Left renal pelvis (tissue), 4 donors: ENCODE measurements at regions not wholly inside any gene's neighbourhood (a gene's known extent, or its start where the extent isn't known, plus 50 kb on each side); places are given as distances from the start of the nearest gene placed in this dataset.
"Not testable (repeated sequence)": the region's sequence is repeated elsewhere in the genome, so short reads cannot be mapped to it uniquely, and the experiment has no call there.

ENCODE experiments used
- DNase-seq, 4 donors: peaks; one replicate each; pipeline ENCODE4 v3.0.0-alpha.2; 2013; ENCODE audit warnings: low read depth in 4 of 4, low spot score in 3 of 4

DNA sequence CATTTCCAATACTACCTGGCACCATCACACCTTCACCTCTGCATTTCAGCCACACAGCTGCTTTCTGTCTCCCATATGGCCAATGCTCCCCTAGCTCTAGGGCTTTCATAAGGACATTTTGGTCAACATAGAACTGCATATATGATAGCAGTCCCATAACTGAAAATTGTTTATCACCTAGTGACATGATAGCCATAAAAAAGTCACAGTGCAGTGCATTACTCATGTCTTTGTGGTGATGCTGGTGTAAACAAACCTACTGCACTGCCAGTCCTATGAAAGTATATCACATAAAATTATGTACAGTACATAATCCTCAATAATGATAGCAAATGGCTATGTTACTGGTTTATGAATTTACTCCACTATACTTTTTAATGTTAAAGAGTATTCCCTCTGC is 221.0 kb downstream of the NAF1 start:
- no peak for DNase-seq

DNA sequence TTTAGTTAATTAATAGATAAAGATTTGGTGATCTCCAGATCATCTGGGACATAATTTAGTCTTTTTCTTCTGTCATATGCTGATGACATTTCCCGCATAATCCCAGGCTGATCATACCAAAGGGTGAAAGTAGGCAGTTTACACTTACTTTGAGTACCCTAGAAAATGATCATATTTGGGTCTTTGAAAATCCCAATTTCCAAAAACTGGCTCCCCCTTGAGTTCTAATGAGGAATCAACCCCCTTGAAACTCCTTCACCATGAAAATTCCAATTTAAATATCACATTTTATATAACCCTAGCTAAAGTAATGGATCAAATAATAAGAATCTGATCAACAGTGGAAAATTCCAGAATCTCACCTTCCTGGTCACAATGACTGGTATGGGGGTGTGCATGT is 223.4 kb downstream of the NAF1 start:
- DNase-seq: no peak

DNA sequence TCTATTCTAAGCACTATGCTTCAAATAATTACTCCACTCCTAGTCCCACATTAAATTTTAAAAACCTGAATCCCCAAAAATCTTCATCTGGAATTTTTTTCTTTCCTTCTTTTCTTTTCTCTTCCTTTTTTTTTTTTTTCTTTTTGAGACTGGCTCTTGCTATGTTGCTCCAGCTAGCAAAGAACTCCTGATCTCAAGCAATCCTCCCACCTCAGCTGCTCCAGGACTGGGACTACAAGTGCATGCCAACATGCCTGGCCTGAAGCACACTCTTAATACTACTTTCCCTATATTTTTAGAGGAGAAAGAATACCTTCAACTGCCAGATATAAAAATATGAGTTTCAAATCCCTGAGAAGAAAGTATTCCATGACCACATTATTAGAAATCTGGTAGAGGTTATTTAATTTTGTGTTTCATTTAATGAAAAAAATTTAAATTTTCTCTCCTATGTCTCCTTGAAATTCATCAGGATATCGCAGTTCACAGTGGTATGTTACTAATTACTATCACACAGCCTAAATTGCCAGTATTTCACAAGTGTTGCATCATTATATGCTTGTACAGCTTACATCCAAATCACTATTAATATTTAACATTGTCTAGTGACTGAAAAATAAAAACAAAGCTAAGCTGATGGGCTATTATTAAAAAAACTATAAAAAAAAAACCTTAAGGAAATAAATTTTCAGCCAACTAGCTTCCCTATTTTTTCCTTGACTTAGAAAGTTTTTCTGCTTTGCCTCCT is 227.8 kb downstream of the NAF1 start:
- DNase-seq: no peak

DNA sequence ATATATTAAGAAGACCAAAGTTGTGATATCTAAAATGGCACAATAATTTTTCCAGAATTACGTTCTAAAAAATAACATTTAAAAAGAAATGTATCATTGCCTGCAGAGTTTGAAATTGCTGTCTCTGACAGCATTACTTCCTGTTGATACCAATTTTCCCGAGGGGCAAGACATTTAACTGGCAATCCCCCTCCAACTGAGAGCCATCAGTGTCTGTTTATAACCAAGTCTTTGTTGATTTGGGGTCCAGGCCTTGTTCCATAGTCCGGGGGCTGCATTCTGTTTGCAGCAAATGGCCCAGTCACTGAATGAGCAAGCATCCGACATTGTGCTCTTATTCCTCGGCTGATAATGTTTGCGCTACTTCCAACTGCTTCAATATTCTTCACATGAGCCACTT is 231.5 kb downstream of the NAF1 start:
- no peak for DNase-seq

DNA sequence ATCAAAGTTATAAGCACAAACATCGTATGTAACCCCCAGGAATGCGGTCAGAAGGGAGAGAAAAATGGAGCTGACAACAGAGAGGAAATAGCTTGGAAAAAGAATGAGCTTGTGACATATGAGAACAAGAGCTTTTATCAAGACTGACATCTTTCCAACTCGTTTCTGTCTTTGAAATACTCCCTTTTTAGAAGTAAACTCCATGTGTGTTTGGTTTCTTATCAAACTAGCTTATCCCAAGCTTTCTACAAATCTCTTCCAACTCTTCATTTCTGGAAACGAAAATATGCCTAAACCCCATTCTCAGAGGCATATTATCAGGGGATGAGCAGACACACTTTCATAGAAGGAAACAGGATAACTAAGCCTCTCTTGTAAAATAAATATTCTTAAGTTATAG is 235.4 kb downstream of the NAF1 start:
- DNase-seq: no peak

DNA sequence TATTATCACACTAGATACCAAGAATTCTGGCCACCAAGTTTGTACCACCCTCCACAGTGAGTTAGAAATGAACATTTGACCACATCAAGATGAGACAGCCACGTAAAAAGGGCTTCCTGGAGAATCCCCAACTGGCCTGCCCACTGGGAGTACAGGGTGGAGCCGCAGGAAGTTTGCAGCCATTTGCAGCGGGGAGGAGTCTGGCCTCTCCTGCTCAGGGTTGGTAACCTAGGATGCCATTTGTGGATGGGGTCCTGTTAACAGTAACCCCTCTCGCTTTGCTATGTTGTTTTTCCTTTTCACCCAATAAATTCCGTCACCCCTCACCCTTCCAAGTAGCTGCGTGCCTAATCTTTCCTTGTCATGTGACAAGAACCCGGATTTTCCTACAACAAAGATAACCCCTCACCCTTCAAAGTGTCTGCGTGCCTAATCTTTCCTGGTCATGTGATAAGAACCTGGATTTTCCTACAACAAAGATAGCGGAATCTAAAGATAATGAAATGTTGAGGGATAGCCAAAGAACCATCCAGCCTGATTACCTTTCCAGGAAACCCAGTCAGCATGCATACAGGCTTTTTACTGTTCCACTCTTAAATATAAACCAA is 245.4 kb downstream of the NAF1 start:
- DNase-seq: no peak

DNA sequence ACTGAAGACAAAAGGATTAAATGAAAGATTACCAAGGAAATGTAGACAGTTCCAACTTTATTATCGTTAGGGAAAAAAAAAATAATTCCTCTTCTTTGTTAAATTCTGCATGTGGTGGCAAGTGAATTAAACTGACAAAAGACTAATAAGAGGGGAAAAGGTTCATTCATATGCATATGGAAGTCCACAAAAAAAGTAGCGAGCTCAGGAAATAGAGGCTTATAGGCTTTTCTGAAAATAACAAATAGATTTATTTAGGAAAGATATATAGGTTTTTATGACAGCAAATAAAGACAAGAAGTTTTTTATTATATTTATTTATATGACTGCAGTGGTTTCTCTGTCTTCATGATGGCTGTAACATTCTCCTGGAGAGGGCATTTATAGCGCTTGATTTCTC is 246.0 kb downstream of the NAF1 start:
- no peak for DNase-seq

DNA sequence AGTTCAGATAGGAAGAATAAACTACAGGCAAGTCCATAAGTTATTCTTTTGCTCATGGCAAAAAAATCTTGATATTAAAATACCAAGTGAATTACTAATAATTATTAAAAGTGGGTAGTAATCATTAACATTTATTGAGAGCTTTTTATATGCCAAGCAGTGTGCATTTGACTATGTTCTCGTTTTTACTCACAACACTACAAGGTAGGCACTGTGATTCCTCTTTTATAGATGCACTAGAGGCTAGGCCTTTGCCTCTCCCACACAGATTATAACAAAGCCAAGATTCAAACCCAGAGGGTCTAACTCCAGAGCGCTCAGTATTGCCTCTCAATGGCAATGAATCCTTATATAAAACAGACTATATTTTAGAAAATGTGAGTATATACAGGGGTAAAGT is 254.2 kb downstream of the NAF1 start:
- DNase-seq: no peak

DNA sequence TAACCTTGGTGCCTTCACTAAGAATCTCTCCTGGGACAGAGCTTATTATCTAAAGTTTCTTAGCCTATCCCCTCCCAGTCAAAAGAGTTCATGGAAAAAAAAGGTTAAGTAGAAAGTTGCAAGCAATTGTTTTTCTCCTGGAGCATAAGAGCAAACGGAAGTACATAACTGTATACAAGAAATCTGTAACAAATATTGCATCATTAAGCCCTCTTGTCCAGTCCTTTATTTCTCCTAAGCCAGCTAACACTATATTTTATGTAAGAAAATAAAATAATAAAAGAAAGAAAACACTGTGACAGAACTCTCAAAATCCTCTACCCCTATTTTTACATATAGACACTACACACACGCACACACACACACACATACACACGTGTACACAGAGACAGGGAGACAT is 255.3 kb downstream of the NAF1 start:
- no peak for DNase-seq

DNA sequence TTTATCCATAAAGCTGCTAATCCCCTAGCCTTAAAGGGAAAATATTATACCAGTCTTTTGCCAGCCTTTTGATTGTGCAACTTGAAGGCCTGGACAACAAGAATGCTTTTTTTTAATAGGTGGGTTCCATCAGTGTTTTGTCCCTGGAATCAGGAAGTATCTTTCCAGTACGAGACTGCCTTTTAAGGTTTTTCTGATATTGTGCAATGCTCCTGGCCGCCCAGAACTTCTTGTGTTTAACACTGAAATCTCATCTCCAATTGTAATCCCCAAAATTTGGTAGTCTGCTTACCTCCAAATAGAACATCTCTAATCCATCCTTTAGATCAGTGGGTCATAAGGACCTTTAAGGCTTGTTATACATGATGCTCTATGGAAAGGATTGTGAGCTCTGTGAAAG is 256.7 kb downstream of the NAF1 start:
- no peak for DNase-seq

DNA sequence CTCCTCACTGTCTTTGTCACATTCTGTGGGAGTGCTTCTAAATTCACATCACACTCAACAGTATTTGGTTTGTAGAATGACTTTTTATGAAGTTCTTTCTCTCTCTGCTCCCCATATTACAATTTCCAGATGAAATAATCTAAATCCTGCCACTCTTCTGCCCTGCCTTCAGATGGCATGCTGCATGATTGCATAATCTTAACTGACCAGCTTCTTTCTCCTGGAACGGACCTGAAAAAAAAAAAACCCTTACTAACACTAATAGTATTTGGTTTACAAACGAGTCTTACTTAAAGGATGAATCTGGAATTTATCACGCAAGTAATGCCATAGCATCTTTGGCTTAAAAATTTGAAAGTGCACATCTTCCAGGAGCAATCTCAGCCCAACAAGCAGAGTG is 272.3 kb downstream of the NAF1 start:
- no peak for DNase-seq

DNA sequence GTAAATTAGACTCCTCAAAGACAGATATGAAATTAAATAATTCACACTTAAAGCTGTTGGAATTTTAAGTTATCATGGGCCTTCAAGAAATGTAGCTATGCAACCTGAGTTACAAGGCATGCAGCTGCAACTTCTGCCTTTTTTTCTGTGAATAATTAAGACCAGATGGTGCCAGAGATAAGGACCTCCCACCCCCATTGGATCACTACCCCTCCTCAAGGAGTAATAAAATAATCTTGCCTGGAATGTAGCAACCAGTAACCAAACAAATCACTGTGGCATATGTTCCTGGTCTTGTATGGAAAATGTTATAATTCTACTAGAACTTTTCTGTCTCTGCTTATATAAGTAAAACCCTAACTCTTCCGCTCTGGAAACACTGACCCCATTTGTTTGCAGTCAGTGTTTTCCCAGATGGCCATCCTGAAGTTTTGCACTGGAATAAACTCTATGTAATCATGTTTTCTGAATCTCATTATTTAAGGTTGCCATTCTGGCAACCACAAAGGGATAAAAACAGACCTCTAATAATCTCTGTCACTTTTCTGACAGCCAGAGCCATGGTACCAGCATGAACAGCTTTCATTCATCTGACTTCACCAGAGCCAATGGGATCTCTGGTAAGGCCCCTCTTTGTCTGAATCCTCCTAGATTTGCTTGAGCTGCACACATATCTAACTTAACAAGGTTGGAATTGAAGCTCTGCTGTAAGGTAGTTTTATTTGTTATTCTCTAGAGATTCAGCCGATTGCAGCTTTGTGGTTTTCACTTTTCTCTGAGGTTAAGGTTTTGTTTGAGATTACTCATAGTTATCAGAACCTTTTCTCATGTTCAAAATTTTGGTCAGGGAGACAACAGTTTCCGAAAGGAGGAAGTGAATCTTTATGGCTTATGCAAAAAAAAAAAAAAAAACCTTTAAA is 274.6 kb downstream of the NAF1 start:
- DNase-seq: no peak

DNA sequence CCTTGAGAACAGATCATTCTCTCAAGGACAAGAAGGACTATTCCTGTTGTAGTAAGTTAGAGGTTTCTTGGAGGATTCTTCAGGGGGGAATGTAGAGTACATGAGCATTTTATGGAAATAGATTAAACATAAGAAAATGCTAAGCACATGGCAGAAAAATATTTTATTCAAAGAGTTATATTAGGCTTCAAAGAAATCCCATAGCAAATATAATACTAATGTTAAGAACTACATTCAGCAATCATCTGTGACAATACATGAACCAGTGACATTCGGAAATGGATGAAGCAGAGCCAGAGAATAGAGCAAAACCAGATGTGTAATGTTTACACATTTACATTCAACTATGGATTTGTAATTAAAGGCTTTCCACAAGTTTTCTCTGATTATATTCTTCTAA is 288.6 kb downstream of the NAF1 start:
- DNase-seq: no peak

DNA sequence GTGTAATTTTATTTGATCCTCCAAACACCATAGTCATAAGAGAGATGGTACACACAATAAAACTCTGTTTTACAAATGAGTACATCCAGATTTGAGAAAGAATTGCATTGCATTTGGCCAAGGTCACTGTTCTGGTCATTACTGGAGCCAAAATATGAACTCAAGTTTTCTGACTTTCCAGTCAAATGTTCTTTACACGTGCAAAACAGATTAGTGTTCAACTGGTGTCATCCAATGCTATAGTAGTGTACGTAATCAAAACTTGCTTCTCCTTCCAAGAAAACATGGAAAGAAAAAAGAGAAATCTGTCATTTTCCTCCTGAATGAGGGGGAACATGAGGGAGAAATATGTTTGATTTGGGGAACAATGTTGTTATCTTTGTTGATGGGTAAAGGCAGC is 291.9 kb downstream of the NAF1 start:
- no peak for DNase-seq

DNA sequence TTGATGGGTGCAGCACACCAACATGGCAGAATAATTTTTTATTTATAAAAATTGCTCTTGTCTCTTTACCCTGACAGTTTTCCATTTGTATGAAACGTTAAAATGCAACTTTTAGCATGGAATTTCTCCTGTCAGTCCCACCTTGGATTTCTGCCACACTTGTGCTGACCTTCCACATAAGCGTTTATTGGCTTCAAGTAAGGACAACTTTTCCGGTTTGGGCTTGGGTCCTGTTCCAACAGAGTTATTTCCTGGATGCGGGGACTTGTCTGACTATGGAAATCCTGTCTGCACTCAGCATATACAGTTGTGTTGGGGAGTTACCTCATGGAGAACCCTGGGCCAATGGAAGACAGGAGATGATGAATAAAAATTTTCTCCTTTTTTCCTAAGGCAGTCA is 294.7 kb downstream of the NAF1 start:
- DNase-seq: no peak

DNA sequence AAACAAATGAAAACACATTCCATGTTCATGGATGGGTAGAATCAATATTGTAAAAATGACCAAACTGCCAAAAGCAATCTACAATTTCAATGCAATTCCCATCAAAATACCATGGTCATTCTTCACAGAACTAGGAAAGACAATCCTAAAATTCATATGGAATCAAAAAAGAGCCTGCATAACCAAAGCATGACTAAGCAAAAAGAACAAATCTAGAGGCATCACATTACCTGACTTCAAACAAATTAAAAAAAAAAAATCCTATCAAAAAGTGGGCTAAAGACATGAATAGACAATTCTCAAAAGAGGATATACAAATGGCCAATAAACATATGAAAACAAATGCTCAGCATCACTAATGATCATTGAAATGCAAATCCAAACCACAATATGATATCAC is 297.5 kb downstream of the NAF1 start:
- no peak for DNase-seq

DNA sequence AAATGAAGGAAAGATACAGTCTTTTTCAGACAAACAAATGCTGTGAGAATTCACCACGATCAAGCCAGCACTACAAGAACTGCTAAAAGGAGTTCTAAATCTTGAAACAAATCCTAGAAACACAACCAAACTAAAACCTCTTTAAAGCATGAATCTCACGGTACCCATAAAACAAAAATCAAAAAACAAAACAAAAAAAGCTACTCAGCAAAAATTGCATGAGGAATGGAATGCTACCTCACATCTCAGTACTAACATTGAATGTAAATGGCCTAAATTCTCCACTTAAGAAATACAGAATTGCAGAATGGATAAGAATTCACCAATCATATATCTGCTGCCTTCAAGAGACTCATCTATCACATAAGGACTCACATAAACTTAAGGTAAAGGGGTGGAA is 300.1 kb downstream of the NAF1 start:
- DNase-seq: no peak

DNA sequence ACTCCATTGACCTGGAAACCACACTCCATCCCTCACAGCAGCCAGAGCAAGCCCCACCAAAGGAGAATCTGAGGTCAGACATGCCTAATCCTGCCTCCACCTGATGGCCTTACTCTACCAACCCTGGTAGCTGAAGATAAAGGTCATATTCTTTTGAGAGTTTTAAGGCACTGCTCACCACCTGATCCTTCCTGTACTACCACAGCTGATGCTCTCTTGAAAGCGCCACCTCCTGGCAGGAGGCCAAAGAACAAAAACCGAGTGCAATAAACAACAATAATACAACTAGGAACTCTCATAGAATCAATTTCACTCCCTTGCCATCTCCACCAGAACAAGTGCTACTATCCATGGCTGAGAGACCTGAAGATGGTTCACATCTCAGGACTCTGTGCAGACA is 301.6 kb downstream of the NAF1 start:
- DNase-seq: no peak

DNA sequence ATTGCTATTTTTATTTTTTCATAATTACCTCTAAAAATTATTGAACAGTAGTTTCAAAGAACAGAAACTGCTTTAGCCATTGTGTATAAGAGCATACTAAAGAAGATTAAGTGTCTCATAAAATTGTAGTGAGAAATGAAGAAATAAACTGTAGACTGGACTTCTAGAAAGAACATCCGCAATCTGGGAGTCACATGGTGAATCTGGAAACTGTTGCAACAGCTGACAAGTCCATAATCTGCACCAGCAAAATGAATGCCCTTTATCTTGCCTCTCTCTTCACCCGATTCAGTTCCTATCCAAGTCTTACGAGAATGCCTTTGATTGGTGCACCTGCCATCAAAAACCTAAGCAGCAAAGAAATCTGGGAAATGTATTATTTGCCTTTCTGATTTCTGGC is 312.9 kb downstream of the NAF1 start:
- DNase-seq: no peak

DNA sequence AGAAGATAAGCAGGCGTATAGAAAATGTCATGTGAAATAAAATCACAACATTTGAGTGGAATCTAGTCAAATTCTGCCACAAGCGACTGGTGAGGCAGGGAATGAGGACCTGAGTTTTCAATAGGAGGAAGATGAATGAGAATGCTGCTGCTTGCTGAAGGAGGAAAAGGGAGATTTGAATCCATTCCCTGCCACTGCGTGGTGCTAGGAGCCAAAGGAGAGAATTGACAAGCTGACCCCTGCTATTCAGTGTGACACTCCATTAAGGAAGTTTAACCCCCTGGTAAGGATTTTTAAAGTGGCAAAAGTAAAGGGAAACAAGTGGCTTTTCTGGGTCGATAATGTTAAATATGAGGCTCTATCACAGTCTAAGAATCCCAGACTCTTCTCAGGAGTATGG is 314.0 kb downstream of the NAF1 start:
- DNase-seq: no peak

DNA sequence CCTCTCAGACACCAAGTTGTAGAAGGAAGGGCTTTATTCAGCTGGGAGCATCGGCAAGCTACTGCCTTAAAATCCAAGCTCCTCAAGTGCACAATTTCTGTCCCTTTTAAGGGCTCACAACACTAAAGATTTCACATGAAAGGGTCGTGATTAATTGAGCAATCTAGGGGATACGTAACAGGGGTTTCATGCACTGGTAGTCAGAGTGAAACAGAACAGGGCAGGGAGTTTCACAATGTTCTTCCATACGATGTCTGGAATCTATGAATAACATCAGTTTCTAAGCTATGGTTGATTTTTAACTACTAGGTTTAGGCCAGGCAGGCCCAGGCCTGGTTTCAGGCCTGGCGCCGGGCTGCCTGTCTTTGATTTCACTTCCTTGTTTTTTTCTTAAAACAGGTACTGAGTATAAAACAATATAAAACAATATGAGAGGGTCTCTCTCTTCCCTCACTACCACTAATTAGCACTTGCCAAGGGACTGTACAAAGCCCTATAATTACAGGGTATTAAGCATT is 315.4 kb downstream of the NAF1 start:
- DNase-seq: not testable (repeated sequence)

DNA sequence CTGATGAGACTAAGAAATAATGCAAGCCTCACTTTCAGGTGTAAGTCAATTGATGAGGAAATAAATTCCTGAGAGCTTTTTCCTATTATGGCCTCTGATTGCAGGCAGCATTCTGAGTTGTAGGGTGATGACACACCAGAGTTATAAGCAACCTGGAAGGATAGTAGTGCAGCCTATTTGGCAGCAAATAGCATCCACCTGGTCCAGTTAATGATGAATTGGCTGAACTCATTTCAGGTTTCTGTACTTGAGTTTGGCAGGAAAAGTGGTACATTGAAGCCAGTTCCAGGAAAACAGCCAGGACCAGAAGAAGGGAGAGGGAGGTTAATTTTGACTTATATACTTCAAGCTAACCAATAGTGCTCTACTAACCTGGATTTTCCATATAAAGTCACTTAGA is 316.8 kb downstream of the NAF1 start:
- DNase-seq: no peak
